ENCODE measurements at regions not wholly inside any gene's neighbourhood (a gene's known extent, or its start where the extent isn't known, plus 50 kb on each side); places are given as distances from the start of the nearest gene placed in this dataset.

DNA sequence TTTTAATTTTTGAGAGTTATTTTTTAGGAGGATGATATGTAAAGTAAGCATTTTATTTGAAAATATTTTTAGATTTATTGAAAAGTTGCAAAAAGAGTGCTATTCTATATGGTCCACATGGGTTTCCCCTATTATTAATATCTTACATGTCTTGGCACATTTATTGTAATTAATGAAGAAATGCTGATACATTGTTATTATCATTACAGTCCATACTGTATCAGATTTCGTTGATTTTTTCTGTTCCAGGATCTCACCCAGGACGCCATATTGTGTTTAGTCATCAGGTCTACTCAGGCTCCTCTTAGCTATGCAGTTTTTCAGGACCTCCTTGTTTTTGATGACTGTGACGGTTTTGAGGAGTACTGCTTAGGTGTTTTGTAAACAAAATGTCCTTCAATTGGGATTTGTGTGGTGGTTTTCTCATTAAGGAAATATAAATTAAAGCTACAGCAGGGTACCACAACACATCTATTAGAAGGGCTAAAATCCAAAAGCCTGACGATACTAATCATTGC lies 281.0 kb downstream of the SAMD5 start:
- in situ Hi-C loops (cut with MboI; ENCODE audit: low pct_unique_long_range_greater_than_20kb, low sequenced_read_pairs, unreplicated experiment) = no loop called here
- no peak for DNase-seq (ENCODE audit: low spot score)

GRCh38 chr6:147793871-147794643 lies 285.6 kb downstream of the SAMD5 start:
- in situ Hi-C loops (cut with MboI; ENCODE audit: low pct_unique_long_range_greater_than_20kb, low sequenced_read_pairs, unreplicated experiment) = no loop called here
- DNase-seq (ENCODE audit: low spot score) = no peak
- TF ChIP-seq, protein P1, sequence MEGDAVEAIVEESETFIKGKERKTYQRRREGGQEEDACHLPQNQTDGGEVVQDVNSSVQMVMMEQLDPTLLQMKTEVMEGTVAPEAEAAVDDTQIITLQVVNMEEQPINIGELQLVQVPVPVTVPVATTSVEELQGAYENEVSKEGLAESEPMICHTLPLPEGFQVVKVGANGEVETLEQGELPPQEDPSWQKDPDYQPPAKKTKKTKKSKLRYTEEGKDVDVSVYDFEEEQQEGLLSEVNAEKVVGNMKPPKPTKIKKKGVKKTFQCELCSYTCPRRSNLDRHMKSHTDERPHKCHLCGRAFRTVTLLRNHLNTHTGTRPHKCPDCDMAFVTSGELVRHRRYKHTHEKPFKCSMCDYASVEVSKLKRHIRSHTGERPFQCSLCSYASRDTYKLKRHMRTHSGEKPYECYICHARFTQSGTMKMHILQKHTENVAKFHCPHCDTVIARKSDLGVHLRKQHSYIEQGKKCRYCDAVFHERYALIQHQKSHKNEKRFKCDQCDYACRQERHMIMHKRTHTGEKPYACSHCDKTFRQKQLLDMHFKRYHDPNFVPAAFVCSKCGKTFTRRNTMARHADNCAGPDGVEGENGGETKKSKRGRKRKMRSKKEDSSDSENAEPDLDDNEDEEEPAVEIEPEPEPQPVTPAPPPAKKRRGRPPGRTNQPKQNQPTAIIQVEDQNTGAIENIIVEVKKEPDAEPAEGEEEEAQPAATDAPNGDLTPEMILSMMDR (IDR thresholded peaks at IDR 0.05; ENCODE audit: extremely low read depth, insufficient read depth, missing control alignments) = no peak

More for the DNA sequence above, 281.0 kb downstream of the SAMD5 start:
- TF ChIP-seq, protein P1 (IDR thresholded peaks at IDR 0.05; ENCODE audit: extremely low read depth, insufficient read depth, missing control alignments) = no peak

DNA sequence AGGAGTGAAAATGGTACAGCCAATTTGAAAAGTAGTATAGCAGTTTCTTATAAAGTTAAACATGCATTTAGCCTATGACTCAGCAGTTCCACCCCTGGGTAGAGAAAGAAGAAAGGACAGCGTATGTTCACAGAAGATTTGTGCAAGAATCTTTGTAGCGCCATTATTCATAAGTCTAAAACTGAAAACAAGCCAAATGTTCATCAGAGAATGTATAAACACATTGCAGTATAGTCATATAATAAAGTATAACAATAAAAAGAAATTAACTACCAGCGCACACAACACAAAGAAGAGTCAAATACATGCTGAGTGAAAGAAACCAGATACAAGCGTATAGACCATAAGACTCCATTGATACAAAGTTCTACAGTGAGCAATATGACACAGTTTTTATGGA lies 294.0 kb downstream of the SAMD5 start:
- TF ChIP-seq, protein P1 (IDR thresholded peaks at IDR 0.05; ENCODE audit: extremely low read depth, insufficient read depth, missing control alignments) = no peak
- DNase-seq (ENCODE audit: low spot score) = no peak
- in situ Hi-C loops (cut with MboI; ENCODE audit: low pct_unique_long_range_greater_than_20kb, low sequenced_read_pairs, unreplicated experiment) = no loop called here

GRCh38 chr6:147805155-147805554 lies 296.7 kb downstream of the SAMD5 start:
- in situ Hi-C loops (cut with MboI; ENCODE audit: low pct_unique_long_range_greater_than_20kb, low sequenced_read_pairs, unreplicated experiment) = no loop called here
- no peak for DNase-seq (ENCODE audit: low spot score)
- TF ChIP-seq, protein P1 (IDR thresholded peaks at IDR 0.05; ENCODE audit: extremely low read depth, insufficient read depth, missing control alignments) = no peak

DNA sequence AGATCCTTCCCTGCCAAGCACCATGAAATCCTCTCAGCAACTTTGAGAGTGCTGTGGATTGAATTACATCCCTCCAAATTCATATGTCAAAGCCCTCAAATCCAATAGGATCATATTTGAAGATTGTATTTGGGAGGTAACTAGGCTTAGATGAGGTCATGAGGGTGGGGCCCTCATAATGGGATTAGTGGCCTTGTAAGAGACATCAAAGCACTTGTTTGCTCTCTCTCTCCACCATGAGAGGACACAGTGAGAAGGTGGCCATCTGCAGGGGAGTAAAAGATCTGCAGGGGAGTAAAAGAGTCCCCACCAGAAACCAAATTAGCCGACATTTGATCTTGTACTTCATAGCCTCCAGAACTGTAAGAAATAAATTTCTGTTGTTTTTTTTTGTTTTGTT lies 298.2 kb downstream of the SAMD5 start:
- in situ Hi-C loops (cut with MboI; ENCODE audit: low pct_unique_long_range_greater_than_20kb, low sequenced_read_pairs, unreplicated experiment) = no loop called here
- DNase-seq (ENCODE audit: low spot score) = no peak
- TF ChIP-seq, protein P1 (IDR thresholded peaks at IDR 0.05; ENCODE audit: extremely low read depth, insufficient read depth, missing control alignments) = no peak

- TF ChIP-seq, protein P1 (IDR thresholded peaks at IDR 0.05; ENCODE audit: extremely low read depth, insufficient read depth, missing control alignments) = no peak
- in situ Hi-C loops (cut with MboI; ENCODE audit: low pct_unique_long_range_greater_than_20kb, low sequenced_read_pairs, unreplicated experiment) = no loop called here
- no peak for DNase-seq (ENCODE audit: low spot score)
These were observed 300.1 kb downstream of the SAMD5 start for GRCh38 chr6:147808640-147809039.
